Muscle of back (tissue), 3 donors: ENCODE measurements at regions not wholly inside any gene's neighbourhood (a gene's known extent, or its start where the extent isn't known, plus 50 kb on each side); places are given as distances from the start of the nearest gene placed in this dataset.
A peak's percentile ranks its signal among the peaks of the same experiment; 100 is the strongest.
"Not testable (repeated sequence)": the region's sequence is repeated elsewhere in the genome, so short reads cannot be mapped to it uniquely, and the experiment has no call there.

Experiments
- DNase-seq, 3 donors: peaks; one replicate each; pipeline versions ENCODE4 v3.0.0 to v3.0.0-alpha.2; 2013

GRCh38 chr18:25494888-25495287, 142.9 kb upstream of the ZNF521 start:
- no peak for DNase-seq

- DNase-seq = no peak
Observed at GRCh38 chr18:25493401-25493800, 141.4 kb upstream of the ZNF521 start.

- no peak for DNase-seq
Observed at GRCh38 chr18:25490316-25490715, 138.3 kb upstream of the ZNF521 start.

- DNase-seq = no peak
Observed at GRCh38 chr18:25473008-25473407, 121.0 kb upstream of the ZNF521 start.

- DNase-seq = not testable (repeated sequence)
Observed at GRCh38 chr18:25470756-25471524, 119.0 kb upstream of the ZNF521 start.

GRCh38 chr18:25470062-25470461, 118.1 kb upstream of the ZNF521 start:
- peak in 1 of 3 donors; percentile 42 for DNase-seq

GRCh38 chr18:25469489-25469888, 117.5 kb upstream of the ZNF521 start:
- DNase-seq = no peak

- peak; percentile 63 to 77 (median 68) for DNase-seq
Observed at GRCh38 chr18:25467226-25467987, 115.4 kb upstream of the ZNF521 start.

- no peak for DNase-seq
Observed at GRCh38 chr18:25465152-25465732, 113.3 kb upstream of the ZNF521 start.

- DNase-seq = peak in 2 of 3 donors; percentile 58 to 60
Observed at GRCh38 chr18:25464227-25464626, 112.3 kb upstream of the ZNF521 start.

GRCh38 chr18:25463726-25464125, 111.8 kb upstream of the ZNF521 start:
- no peak for DNase-seq

GRCh38 chr18:25459814-25460213, 107.8 kb upstream of the ZNF521 start:
- no peak for DNase-seq

- no peak for DNase-seq
Observed at GRCh38 chr18:25457601-25458000, 105.6 kb upstream of the ZNF521 start.

- DNase-seq = peak in 1 of 3 donors; percentile 49
Observed at GRCh38 chr18:25457126-25457525, 105.2 kb upstream of the ZNF521 start.

- DNase-seq = peak in 2 of 3 donors; percentile 26 to 58
Observed at GRCh38 chr18:25456334-25457010, 104.5 kb upstream of the ZNF521 start.

- peak in 1 of 3 donors; percentile 30 for DNase-seq
Observed at GRCh38 chr18:25455646-25456045, 103.7 kb upstream of the ZNF521 start.

- no peak for DNase-seq
Observed at GRCh38 chr18:25455159-25455558, 103.2 kb upstream of the ZNF521 start.

- no peak for DNase-seq
Observed at GRCh38 chr18:25454730-25455129, 102.8 kb upstream of the ZNF521 start.

GRCh38 chr18:25454270-25454659, 102.3 kb upstream of the ZNF521 start:
- DNase-seq = no peak

- peak in 1 of 3 donors; percentile 46 for DNase-seq
Observed at GRCh38 chr18:25453556-25454269, 101.7 kb upstream of the ZNF521 start.

- no peak for DNase-seq
Observed at GRCh38 chr18:25451077-25451658, 99.2 kb upstream of the ZNF521 start.
